B cell (primary cell): ENCODE measurements at regions not wholly inside any gene's neighbourhood (a gene's known extent, or its start where the extent isn't known, plus 50 kb on each side); places are given as distances from the start of the nearest gene placed in this dataset.

ENCODE experiments used
- ATAC-seq: fragments of 200-7000 bp; cut with Tn5 transposase; one replicate; pipeline ENCODE4 v1.10.0; 2021; ENCODE audit warnings: low read depth, mild to moderate bottlenecking, moderate number of reproducible peaks, moderate library complexity
- CTCF ChIA-PET: fragments of 350-600 bp; sonication (Branson Sonifier 250); formaldehyde crosslinking; loops from one replicate; lab custom pipeline; 2021; ENCODE audit warnings: antibody characterized with exemption, inconsistent platforms; lab: Charles Lee
- POLR2A ChIA-PET: fragments of 350-600 bp; sonication (Branson Sonifier 250); formaldehyde crosslinking; loops from one replicate; lab custom pipeline; 2021; ENCODE audit warnings: antibody characterized with exemption; lab: Charles Lee
- DNase-seq: peaks from one replicate; pipeline ENCODE4 v3.0.0; 2013
- H2AFZ ChIP-seq: 2 replicates; pipeline ENCODE4 v1.6.1; 2012; ENCODE audit warnings: mild to moderate bottlenecking, low read depth, low read length; ENCODE audit not compliant: insufficient read depth, poor library complexity, severe bottlenecking
- H3K27ac ChIP-seq, 2 donors: 1 replicate in 1 of 2; 2 replicates in 1 of 2; pipeline ENCODE4 v1.5.1; 2012 to 2013; ENCODE audit warnings: low read length in 2 of 2, mild to moderate bottlenecking in 2 of 2, moderate library complexity in 1 of 2
- H3K27me3 ChIP-seq, 4 experiments: fragments of 200-600 bp in 1 of 4; sonication (generic) in 1 of 4; replicated peaks in 1 of 4; 1 replicate in 2 of 4; 2 replicates in 2 of 4; pipeline versions ENCODE4 v1.6.1 to v1.7.0; 2013 to 2016; ENCODE audit warnings: low read length in 3 of 4, mild to moderate bottlenecking in 2 of 4, mixed read lengths in 1 of 4, moderate library complexity in 1 of 4; ENCODE audit not compliant: insufficient read depth in 4 of 4, control insufficient read depth in 3 of 4; ENCODE audit errors: control extremely low read depth in 1 of 4
- H3K36me3 ChIP-seq, 2 experiments: replicated peaks in 1 of 2; 1 replicate in 1 of 2; 2 replicates in 1 of 2; pipeline versions ENCODE4 v1.6.1 to v1.7.1; 2013; ENCODE audit warnings: low read length in 1 of 2; ENCODE audit not compliant: insufficient read depth in 2 of 2, control insufficient read depth in 1 of 2; ENCODE audit errors: control extremely low read depth in 1 of 2, extremely low read depth in 1 of 2
- H3K4me1 ChIP-seq, 2 donors: fragments of 200-600 bp in 1 of 2; sonication (generic) in 1 of 2; 1 replicate in 1 of 2; 2 replicates in 1 of 2; pipeline versions ENCODE4 v1.5.1 to v1.6.1; 2013 to 2017; ENCODE audit warnings: low read length in 2 of 2; ENCODE audit not compliant: control insufficient read depth in 2 of 2, insufficient read depth in 2 of 2
- H3K4me2 ChIP-seq: replicated peaks from 2 replicates; pipeline ENCODE3; 2012; ENCODE audit warnings: mild to moderate bottlenecking, low read depth, low read length; ENCODE audit not compliant: poor library complexity, severe bottlenecking
- H3K4me3 ChIP-seq, 5 experiments: fragments of 200-600 bp in 1 of 5; sonication (generic) in 1 of 5; 1 replicate in 3 of 5; 2 replicates in 2 of 5; pipeline versions ENCODE4 v1.5.1 to v1.7.0; 2011 to 2016; ENCODE audit warnings: low read length in 4 of 5, mild to moderate bottlenecking in 4 of 5, low read depth in 2 of 5, control low read depth in 1 of 5, moderate library complexity in 1 of 5; ENCODE audit not compliant: insufficient read depth in 1 of 5; ENCODE audit errors: control extremely low read depth in 1 of 5, extremely low read depth in 1 of 5
- H3K79me2 ChIP-seq: fragments of 200-600 bp; sonication (generic); one replicate; pipeline ENCODE4 v1.6.0; 2016; ENCODE audit warnings: low read length; ENCODE audit not compliant: control insufficient read depth, insufficient read depth
- H3K9ac ChIP-seq: fragments of 200-600 bp; sonication (generic); 2 replicates; pipeline ENCODE4 v1.6.1; 2017; ENCODE audit warnings: mild to moderate bottlenecking, low read length, moderate library complexity
- H3K9me3 ChIP-seq, 3 donors: one replicate each; pipeline versions ENCODE4 v1.6.1 to v1.7.1; 2013; ENCODE audit warnings: low read length in 2 of 3; ENCODE audit not compliant: control insufficient read depth in 2 of 3, insufficient read depth in 1 of 3; ENCODE audit errors: control extremely low read depth in 1 of 3
- H4K20me1 ChIP-seq: 2 replicates; pipeline ENCODE4 v1.6.0; 2012; ENCODE audit warnings: mild to moderate bottlenecking, low read length; ENCODE audit not compliant: insufficient read depth, control insufficient read depth, poor library complexity, severe bottlenecking
- H3K27ac Mint-ChIP-seq: one replicate; pipeline ENCODE4 v1.8.0; 2021; ENCODE audit warnings: mixed read lengths
- H3K27me3 Mint-ChIP-seq: one replicate; pipeline ENCODE4 v1.8.0; 2021; ENCODE audit warnings: mixed read lengths
- H3K4me1 Mint-ChIP-seq: one replicate; pipeline ENCODE4 v1.8.0; 2021; ENCODE audit warnings: mixed read lengths
- H3K4me3 Mint-ChIP-seq: one replicate; pipeline ENCODE4 v1.8.0; 2021; ENCODE audit warnings: mixed read lengths
- H3K9me3 Mint-ChIP-seq: one replicate; pipeline ENCODE4 v1.8.0; 2022; ENCODE audit warnings: mixed read lengths; ENCODE audit not compliant: insufficient read depth
- EZH2 ChIP-seq: IDR thresholded peaks from 2 replicates; pipeline ENCODE4 v1.6.1; 2012; ENCODE audit warnings: borderline replicate concordance, low read depth, mild to moderate bottlenecking, moderate library complexity, low read length; ENCODE audit not compliant: insufficient read depth, poor library complexity, severe bottlenecking
- WGBS: methylation state at CpG from one replicate; pipeline ENCODE4 v1.1.5; 2013; ENCODE audit warnings: missing lambda C conversion rate; ENCODE audit not compliant: insufficient coverage; 5-methylcytosine and 5-hydroxymethylcytosine counted together
- intact Hi-C: fragments of 100-400 bp; cut with micrococcal nuclease; formaldehyde crosslinking; loops from one replicate; pipeline ENCODE4 v1.10.0; 2022
- TF ChIP-seq, protein P1 (sequence below): fragments of 200-600 bp; IDR thresholded peaks from one replicate; pipeline ENCODE4 v1.8.0; 2022; ENCODE audit warnings: antibody characterized with exemption, mild to moderate bottlenecking

DNA sequence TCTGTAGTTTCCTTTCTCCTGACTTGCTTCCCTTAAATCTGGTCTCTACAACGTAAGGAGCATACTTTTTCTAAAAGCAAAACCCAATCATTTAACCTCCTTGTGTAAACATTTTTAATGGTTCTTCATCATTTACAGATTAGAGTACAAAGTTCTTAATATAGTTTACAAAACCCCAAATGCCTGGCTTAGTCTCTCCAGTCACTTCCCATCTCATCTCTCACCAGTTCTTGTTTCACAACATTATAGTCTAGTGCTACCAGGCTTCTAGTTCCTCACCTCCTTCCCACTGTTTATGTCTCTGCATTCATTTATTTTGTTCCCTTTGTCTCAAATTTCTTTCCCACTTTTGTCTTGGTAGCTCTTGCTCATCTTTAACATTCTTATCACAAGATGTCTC, 168.4 kb downstream of the FASLG start:
- H3K4me1 Mint-ChIP-seq, result peaks cover 4% of the 10 kb centered on the region
- H3K79me2 ChIP-seq, result no peaks in the 10 kb centered on the region
- no peaks in the 10 kb centered on the region for H3K36me3 ChIP-seq
- ChIA-PET POLR2A (no interaction called here), CTCF (interaction anchor here (0.6 to 9.1 kb wide), 10 partner anchors 9 to 602 kb away, joined by 4 to 266 read pairs (median 14); partner anchors contain the start of gene TNFSF4)
- no peaks in the 10 kb centered on the region for H3K9me3 ChIP-seq
- no peaks in the 10 kb centered on the region for H3K27me3 ChIP-seq
- H3K4me3 ChIP-seq, result no peak overlapping the region
- H3K27ac Mint-ChIP-seq, result no peak overlapping the region
- peaks cover 9% of the 10 kb centered on the region in 2 donors for H3K4me1 ChIP-seq
- no peak overlapping the region for H3K4me2 ChIP-seq
- no peaks in the 10 kb centered on the region for H3K27me3 Mint-ChIP-seq
- WGBS, result 100% methylated on average over 1 of the region's 1 CpG
- no peak overlapping the region for H2AFZ ChIP-seq
- DNase-seq (no peak), ATAC-seq (no peak)
- no peak overlapping the region for H3K27ac ChIP-seq
- no peaks in the 10 kb centered on the region for H3K9me3 Mint-ChIP-seq
- H4K20me1 ChIP-seq, result no peaks in the 10 kb centered on the region
- no peak overlapping the region for H3K4me3 Mint-ChIP-seq
- intact Hi-C loops, result no loop called here
- no peak overlapping the region for H3K9ac ChIP-seq
- TF ChIP-seq EZH2, result no peak
- TF ChIP-seq, protein P1, sequence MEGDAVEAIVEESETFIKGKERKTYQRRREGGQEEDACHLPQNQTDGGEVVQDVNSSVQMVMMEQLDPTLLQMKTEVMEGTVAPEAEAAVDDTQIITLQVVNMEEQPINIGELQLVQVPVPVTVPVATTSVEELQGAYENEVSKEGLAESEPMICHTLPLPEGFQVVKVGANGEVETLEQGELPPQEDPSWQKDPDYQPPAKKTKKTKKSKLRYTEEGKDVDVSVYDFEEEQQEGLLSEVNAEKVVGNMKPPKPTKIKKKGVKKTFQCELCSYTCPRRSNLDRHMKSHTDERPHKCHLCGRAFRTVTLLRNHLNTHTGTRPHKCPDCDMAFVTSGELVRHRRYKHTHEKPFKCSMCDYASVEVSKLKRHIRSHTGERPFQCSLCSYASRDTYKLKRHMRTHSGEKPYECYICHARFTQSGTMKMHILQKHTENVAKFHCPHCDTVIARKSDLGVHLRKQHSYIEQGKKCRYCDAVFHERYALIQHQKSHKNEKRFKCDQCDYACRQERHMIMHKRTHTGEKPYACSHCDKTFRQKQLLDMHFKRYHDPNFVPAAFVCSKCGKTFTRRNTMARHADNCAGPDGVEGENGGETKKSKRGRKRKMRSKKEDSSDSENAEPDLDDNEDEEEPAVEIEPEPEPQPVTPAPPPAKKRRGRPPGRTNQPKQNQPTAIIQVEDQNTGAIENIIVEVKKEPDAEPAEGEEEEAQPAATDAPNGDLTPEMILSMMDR, result no peak

DNA sequence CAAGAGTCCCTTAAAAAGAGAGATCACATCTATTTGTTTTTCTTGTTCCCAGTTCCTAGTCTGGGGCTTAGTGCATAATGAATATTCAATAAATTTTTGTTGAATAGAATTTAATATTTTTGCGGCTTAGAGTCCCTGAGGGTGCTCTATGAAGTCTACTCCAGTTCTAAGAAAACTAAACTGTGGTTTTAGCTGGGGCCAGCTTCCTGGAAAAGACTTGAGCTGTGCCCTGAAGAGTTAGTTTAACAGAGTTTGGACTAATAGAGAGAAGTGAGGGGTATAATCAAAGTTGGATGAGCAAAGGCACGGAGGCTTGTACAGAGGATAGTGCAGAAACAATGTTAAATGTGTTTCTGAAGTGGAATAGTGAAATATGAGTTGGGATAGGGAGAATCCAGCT, 168.9 kb downstream of the FASLG start:
- DNase-seq, result no peak
- no peaks in the 10 kb centered on the region for H3K9me3 ChIP-seq
- H3K4me2 ChIP-seq, result no peak overlapping the region
- no peaks in the 10 kb centered on the region for H3K9me3 Mint-ChIP-seq
- no peaks in the 10 kb centered on the region for H3K79me2 ChIP-seq
- TF ChIP-seq EZH2, result no peak
- TF ChIP-seq, protein P1, result no peak
- H3K36me3 ChIP-seq, result no peaks in the 10 kb centered on the region
- peaks cover 9% of the 10 kb centered on the region in 2 donors for H3K4me1 ChIP-seq
- H2AFZ ChIP-seq, result no peak overlapping the region
- no peak overlapping the region for H3K27ac Mint-ChIP-seq
- intact Hi-C loops, result no loop called here
- H3K4me1 Mint-ChIP-seq, result peaks cover 6% of the 10 kb centered on the region
- no peak overlapping the region for H3K27ac ChIP-seq
- H3K4me3 Mint-ChIP-seq, result no peak overlapping the region
- H3K27me3 ChIP-seq, result no peaks in the 10 kb centered on the region
- no peak for ATAC-seq
- WGBS, result 75% methylated on average over 2 of the region's 2 CpGs
- H3K27me3 Mint-ChIP-seq, result no peaks in the 10 kb centered on the region
- ChIA-PET CTCF (interaction anchor here (0.5 to 9.1 kb wide), 8 partner anchors 8 to 1017 kb away, joined by 4 to 266 read pairs (median 12); partner anchors contain the start of gene TNFSF4), POLR2A (no interaction called here)
- no peak overlapping the region for H3K4me3 ChIP-seq
- no peak overlapping the region for H3K9ac ChIP-seq
- H4K20me1 ChIP-seq, result no peaks in the 10 kb centered on the region
